Peyer's patch (tissue), 4 donors: ENCODE measurements at regions not wholly inside any gene's neighbourhood (a gene's known extent, or its start where the extent isn't known, plus 50 kb on each side); places are given as distances from the start of the nearest gene placed in this dataset.

ENCODE experiments used
- DNase-seq, 3 donors: peaks; one replicate each; pipeline ENCODE4 v3.0.0-alpha.2; 2017 to 2019
- H3K27ac ChIP-seq, 4 donors: fragments of 200-600 bp; sonication (generic); one replicate each; pipeline ENCODE4 v1.5.1; 2016 to 2019
- H3K27me3 ChIP-seq, 2 donors: fragments of 200-600 bp; sonication (generic); one replicate each; pipeline ENCODE4 v1.5.1; 2019
- H3K36me3 ChIP-seq, 3 donors: fragments of 200-600 bp; sonication (generic); one replicate each; pipeline ENCODE4 v1.5.1; 2016 to 2019
- H3K4me1 ChIP-seq, 4 donors: fragments of 200-600 bp; sonication (generic); one replicate each; pipeline ENCODE4 v1.5.1; 2016 to 2019
- H3K4me3 ChIP-seq, 4 donors: fragments of 200-600 bp; sonication (generic); 1 replicate in 3 of 4; 2 replicates in 1 of 4; pipeline ENCODE4 v1.5.1; 2016 to 2019; ENCODE audit warnings: mild to moderate bottlenecking in 1 of 4
- H3K9me3 ChIP-seq, 4 donors: fragments of 200-600 bp; sonication (generic); one replicate each; pipeline ENCODE4 v1.5.1; 2016 to 2019; ENCODE audit warnings: mild to moderate bottlenecking in 1 of 4
- CTCF ChIP-seq, 6 experiments: fragments of 450-650 bp in 4 of 6; fragments of 200-600 bp in 2 of 6; sonication (generic) in 1 of 6; IDR thresholded peaks; one replicate each; pipeline ENCODE4 v1.5.1; 2017 to 2019; ENCODE audit warnings: antibody characterized with exemption in 6 of 6, mild to moderate bottlenecking in 3 of 6, moderate library complexity in 1 of 6
- POLR2A ChIP-seq, 2 donors: fragments of 450-650 bp; IDR thresholded peaks; one replicate each; pipeline ENCODE4 v1.5.1; 2017; ENCODE audit warnings: antibody characterized with exemption in 2 of 2, mild to moderate bottlenecking in 2 of 2, moderate library complexity in 2 of 2

- no peak overlapping the region for H3K27ac ChIP-seq
- no peak for DNase-seq
These were observed 933.7 kb downstream of the GALC start for GRCh38 chr14:87059060-87059839.

GRCh38 chr14:87055007-87055406 lies 938.0 kb downstream of the GALC start:
- H3K4me3 ChIP-seq = no peak overlapping the region
- H3K27me3 ChIP-seq = no peaks in the 10 kb centered on the region
- H3K27ac ChIP-seq = no peak overlapping the region
- no peaks in the 10 kb centered on the region for H3K36me3 ChIP-seq
- no peaks in the 10 kb centered on the region for H3K9me3 ChIP-seq
- TF ChIP-seq CTCF (IDR thresholded peaks at IDR 0.05) (no peak), POLR2A (IDR thresholded peaks at IDR 0.05) (no peak)
- DNase-seq = no peak
- no peaks in the 10 kb centered on the region for H3K4me1 ChIP-seq

More at GRCh38 chr14:87059060-87059839, 933.7 kb downstream of the GALC start:
- H3K27me3 ChIP-seq = no peaks in the 10 kb centered on the region
- H3K4me3 ChIP-seq = no peak overlapping the region
- no peaks in the 10 kb centered on the region for H3K4me1 ChIP-seq
- no peaks in the 10 kb centered on the region for H3K9me3 ChIP-seq
- no peaks in the 10 kb centered on the region for H3K36me3 ChIP-seq
- TF ChIP-seq CTCF (IDR thresholded peaks at IDR 0.05) = no peak
- TF ChIP-seq POLR2A (IDR thresholded peaks at IDR 0.05) = no peak

- no peaks in the 10 kb centered on the region for H3K9me3 ChIP-seq
- no peaks in the 10 kb centered on the region for H3K36me3 ChIP-seq
- no peak for TF ChIP-seq POLR2A (IDR thresholded peaks at IDR 0.05)
- no peaks in the 10 kb centered on the region for H3K4me1 ChIP-seq
- no peak overlapping the region for H3K27ac ChIP-seq
- no peak for DNase-seq
- no peak overlapping the region for H3K4me3 ChIP-seq
- H3K27me3 ChIP-seq = no peaks in the 10 kb centered on the region
These were observed 940.2 kb downstream of the GALC start for GRCh38 chr14:87052646-87053225.

- Histone ChIP-seq H3K27me3 (no peaks in the 10 kb centered on the region), H3K27ac (no peak overlapping the region), H3K4me3 (no peak overlapping the region), H3K9me3 (no peaks in the 10 kb centered on the region), H3K4me1 (no peaks in the 10 kb centered on the region), H3K36me3 (no peaks in the 10 kb centered on the region)
- TF ChIP-seq CTCF (IDR thresholded peaks at IDR 0.05) (no peak), POLR2A (IDR thresholded peaks at IDR 0.05) (no peak)
- DNase-seq = no peak
These were observed 942.6 kb downstream of the GALC start for GRCh38 chr14:87050421-87050820.

GRCh38 chr14:87049950-87050349 lies 943.0 kb downstream of the GALC start:
- no peak for TF ChIP-seq POLR2A (IDR thresholded peaks at IDR 0.05)
- no peak for TF ChIP-seq CTCF (IDR thresholded peaks at IDR 0.05)
- Histone ChIP-seq H3K4me1 (no peaks in the 10 kb centered on the region), H3K36me3 (no peaks in the 10 kb centered on the region), H3K27me3 (no peaks in the 10 kb centered on the region), H3K27ac (no peak overlapping the region), H3K9me3 (no peaks in the 10 kb centered on the region), H3K4me3 (no peak overlapping the region)
- DNase-seq = no peak

- DNase-seq = no peak
- H3K36me3 ChIP-seq = no peaks in the 10 kb centered on the region
- H3K27me3 ChIP-seq = no peaks in the 10 kb centered on the region
- no peak overlapping the region for H3K4me3 ChIP-seq
- no peaks in the 10 kb centered on the region for H3K9me3 ChIP-seq
- H3K4me1 ChIP-seq = no peaks in the 10 kb centered on the region
- H3K27ac ChIP-seq = no peak overlapping the region
- TF ChIP-seq POLR2A (IDR thresholded peaks at IDR 0.05) (no peak), CTCF (IDR thresholded peaks at IDR 0.05) (no peak)
These were observed 946.0 kb downstream of the GALC start for GRCh38 chr14:87046960-87047359.
